GM10266 (cell line): ENCODE measurements at regions not wholly inside any gene's neighbourhood (a gene's known extent, or its start where the extent isn't known, plus 50 kb on each side); places are given as distances from the start of the nearest gene placed in this dataset.

Experiments used
- DNase-seq: peaks from one replicate; pipeline ENCODE4 v3.0.0; 2012; ENCODE audit errors: extremely low spot score
- CTCF ChIP-seq: IDR thresholded peaks from 2 replicates; pipeline ENCODE4 v1.5.1; 2012; ENCODE audit warnings: mild to moderate bottlenecking, low read depth; ENCODE audit not compliant: control insufficient read depth, insufficient read depth; ENCODE audit errors: missing control alignments

GRCh38 chr3:83873550-83873949 lies 1085.2 kb upstream of the CADM2 start:
- TF ChIP-seq CTCF: no peak
- no peak for DNase-seq

- DNase-seq: no peak
- TF ChIP-seq CTCF: no peak
Observed at GRCh38 chr3:83877910-83878309, 1080.9 kb upstream of the CADM2 start.

GRCh38 chr3:83882701-83883100 lies 1076.1 kb upstream of the CADM2 start:
- no peak for DNase-seq
- TF ChIP-seq CTCF: no peak

GRCh38 chr3:83890039-83890762 lies 1068.6 kb upstream of the CADM2 start:
- no peak for DNase-seq

GRCh38 chr3:83890763-83891135 lies 1068.0 kb upstream of the CADM2 start:
- no peak for DNase-seq
- no peak for TF ChIP-seq CTCF

More at GRCh38 chr3:83890039-83890762, 1068.6 kb upstream of the CADM2 start:
- no peak for TF ChIP-seq CTCF

- no peak for TF ChIP-seq CTCF
- no peak for DNase-seq
Observed at GRCh38 chr3:83894223-83894622, 1064.6 kb upstream of the CADM2 start.

GRCh38 chr3:83895892-83896291 lies 1062.9 kb upstream of the CADM2 start:
- TF ChIP-seq CTCF: no peak
- DNase-seq: no peak
